ENCODE measurements at regions not wholly inside any gene's neighbourhood (a gene's known extent, or its start where the extent isn't known, plus 50 kb on each side); places are given as distances from the start of the nearest gene placed in this dataset.
"Not testable (repeated sequence)": the region's sequence is repeated elsewhere in the genome, so short reads cannot be mapped to it uniquely, and the experiment has no call there.

DNA sequence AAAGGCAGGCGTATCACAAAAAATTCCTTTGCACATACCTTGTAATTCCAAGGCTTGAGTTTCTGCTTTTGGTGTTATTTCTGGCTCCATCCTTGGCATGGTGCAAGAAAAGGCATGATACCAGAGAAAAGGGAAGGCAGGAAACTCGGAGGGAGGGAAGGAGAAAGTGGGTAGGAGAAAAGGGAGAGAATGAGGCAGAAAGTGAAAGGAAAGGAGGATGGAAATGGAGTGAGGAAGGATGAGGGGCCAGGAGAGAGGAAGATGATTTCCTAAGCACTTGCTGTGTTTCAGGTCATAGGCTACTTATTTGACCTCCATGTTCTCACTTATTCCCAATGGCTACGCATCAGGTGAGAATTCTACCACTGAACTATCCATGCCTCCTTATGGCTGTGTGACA is 110.8 kb upstream of the JCAD start:
- DNase-seq (ENCODE audit: low read depth), result no peak

DNA sequence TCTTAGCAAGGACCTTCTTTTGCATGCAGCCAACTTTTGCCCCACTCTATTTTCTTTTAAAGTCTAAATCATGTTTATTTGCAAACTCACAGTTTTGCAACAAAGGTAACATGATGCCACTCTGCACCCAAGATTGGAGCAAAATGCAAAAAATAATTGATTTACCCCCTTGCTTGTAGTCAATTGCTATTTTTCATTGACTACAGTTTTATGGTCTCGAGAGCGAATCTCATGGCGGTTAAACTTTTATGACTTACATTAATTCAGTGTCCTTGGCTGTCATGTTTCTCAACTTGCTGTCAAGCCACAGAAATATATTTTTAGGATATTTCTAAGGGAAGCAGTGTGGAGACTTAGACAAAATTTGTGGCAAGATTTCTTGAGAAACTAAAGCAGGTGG is 110.0 kb upstream of the JCAD start:
- DNase-seq (ENCODE audit: low read depth), result no peak

DNA sequence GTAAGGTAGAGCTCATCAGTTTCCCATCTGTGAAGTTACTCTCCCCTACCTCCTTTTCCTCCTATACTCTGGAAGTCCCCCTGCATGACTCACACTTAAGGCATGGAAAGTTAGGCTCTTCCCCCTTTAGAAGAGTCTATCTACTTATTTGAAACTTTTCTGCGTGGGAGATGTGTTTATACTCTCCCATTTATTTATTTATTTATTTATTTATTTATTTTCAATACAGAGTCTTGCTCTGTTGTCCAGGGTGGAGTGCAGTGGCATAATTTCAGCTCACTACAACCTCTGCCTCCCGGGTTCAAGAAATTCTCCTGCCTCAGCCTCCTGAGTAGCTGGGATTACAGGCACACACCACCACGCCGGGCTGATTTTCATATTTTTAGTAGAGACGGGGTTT is 107.5 kb upstream of the JCAD start:
- DNase-seq (ENCODE audit: low read depth), result no peak

DNA sequence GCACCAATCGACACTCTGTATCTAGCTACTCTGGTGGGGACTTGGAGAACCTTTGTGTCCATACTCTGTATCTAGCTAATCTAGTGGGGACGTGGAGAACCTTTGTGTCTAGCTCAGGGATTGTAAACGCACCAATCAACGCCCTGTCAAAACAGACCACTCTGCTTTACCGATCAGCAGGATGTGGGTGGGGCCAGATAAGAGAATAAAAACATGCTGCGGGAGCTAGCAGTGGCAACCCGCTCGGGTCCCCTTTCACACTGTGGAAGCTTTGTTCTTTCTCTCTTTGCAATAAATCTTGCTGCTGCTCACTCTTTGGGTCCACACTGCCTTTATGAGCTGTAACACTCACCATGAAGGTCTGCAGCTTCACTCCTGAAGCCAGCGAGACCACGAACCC is 104.0 kb upstream of the JCAD start:
- not testable (repeated sequence) for DNase-seq (ENCODE audit: low read depth)

DNA sequence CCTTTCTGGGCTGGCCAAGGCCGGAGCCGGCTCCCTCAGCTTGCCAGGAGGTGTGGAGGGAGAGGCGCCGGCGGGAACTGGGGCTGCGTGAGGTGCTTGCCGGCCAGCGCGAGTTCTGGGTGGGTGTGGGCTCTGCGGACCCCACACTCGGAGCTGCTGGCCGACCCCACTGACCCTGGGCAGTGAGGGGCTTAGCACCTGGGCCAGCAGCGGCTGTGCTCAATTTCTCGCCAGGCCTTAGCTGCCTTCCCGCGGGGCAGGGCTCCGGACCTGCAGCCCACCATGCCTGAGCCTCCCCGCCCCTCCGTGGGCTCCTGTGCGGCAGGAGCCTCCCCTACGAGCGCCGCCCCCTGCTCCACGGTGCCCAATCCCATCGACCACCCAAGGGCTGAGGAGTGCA is 103.4 kb upstream of the JCAD start:
- not testable (repeated sequence) for DNase-seq (ENCODE audit: low read depth)

DNA sequence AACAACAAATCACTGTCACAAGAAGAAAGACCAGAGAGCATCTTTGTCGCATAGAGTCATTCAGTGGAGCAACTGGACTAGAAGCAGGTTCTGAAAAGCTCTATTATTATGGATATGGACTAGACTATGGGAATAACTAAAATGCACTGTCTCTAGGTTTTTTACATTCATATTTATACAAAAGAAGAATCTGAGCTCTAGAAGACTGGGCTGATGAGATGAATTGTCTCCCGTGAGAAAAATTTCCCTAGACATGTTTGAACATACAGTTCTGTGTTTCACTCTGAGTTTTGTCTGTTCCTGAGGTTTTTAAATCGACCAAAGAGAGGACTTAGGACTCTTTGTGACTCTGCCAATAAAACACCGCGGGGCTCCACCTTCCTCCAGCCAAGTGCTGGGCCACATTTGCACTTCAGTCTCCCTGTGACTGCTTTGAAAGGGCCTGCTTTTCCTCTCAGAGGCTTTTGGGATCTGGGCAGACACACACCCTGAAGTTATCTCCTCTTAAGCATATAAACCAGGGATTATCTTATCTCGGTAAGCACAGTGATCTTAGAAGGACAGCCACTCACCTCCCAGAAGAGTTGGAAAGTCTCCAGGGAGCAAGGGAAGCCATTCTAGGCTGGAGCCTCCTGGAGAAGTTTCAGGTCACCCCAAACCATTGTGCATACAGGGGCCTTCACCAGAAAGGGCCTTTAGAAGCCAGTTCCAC is 101.0 kb upstream of the JCAD start:
- no peak for DNase-seq (ENCODE audit: low read depth)

DNA sequence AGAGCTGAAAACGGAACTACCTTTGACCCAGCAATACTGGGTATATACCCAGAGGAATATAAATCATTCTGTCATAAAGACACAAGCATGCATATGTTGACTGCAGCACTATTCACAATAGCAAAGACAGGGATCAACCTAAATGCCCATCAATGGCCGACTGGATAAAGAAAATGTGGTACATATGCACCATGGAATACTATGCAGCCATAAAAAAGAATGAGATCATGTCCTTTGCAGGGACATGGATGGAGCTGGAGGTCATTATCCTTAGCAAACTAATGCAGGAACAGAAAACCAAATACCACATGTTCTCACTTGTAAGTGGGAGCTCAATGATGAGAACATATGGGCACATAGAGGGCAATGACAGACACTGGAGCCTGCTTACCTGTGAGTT is 100.2 kb upstream of the JCAD start:
- not testable (repeated sequence) for DNase-seq (ENCODE audit: low read depth)

DNA sequence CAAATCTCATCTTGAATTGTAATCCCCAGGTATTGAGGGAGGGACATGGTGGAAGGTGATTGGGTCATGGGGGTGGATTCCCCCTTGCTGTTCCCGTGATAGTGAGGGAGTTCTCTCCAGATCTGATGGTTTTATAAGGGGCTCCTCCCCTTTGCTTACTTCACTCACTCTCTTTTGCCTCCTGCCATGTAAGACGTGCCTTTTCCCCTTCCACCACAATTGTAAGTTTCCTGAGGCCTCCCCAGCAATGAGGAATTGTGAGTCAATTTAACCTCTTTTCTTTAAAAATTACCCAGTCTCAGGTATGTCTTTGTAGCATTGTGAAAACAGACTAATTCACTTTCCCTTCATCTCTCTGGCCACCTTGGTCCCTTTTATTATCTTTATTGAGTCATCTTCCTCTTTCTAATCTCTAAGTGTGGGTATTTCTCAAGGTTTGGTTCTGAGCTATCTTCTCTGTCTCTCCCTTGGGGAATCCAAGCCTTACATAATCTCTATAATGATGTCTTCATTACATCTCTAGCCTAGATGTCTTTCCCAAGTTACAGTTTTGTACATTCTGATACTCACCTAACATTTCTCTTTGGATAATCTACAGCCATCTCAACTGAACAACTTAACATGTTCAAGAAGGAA is 99.1 kb upstream of the JCAD start:
- no peak for DNase-seq (ENCODE audit: low read depth)

DNA sequence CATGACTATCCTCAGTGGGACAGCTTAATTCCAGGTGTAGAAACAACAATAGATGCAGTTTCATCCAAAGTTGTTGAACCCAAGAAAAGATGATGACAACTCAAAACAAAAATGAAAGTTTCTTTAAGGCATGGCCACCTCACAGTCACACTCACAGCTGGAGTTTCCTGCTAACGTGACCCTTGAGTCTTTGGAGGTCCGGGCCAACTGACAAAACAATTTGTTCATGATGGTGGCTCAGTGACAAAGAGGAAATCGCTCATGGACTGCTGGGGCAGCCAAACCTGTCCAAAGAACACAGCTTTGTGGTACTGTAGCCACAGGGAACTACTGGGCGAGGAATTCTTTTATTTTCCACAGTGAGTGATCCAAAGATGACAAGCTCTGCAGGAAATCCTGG is 96.0 kb upstream of the JCAD start:
- DNase-seq (ENCODE audit: low read depth), result no peak

DNA sequence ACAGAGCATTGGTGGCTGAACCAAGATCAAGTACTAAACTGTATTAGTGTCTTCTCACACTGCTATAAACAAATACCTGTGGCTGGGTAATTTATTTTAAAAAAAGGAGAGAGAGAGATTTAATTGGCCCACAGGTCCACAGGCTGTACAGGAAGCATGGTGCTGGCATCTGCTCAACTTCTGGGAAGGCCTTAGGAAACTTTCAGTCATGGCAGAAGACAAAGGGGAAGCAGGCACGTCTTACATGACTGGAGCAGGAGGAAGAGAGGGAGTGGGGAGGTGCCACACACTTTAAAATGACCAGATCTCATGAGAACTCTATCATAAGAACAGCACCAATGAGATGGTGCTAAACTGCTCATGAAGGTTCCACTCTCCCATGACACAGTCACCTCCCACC is 95.2 kb upstream of the JCAD start:
- no peak for DNase-seq (ENCODE audit: low read depth)

DNA sequence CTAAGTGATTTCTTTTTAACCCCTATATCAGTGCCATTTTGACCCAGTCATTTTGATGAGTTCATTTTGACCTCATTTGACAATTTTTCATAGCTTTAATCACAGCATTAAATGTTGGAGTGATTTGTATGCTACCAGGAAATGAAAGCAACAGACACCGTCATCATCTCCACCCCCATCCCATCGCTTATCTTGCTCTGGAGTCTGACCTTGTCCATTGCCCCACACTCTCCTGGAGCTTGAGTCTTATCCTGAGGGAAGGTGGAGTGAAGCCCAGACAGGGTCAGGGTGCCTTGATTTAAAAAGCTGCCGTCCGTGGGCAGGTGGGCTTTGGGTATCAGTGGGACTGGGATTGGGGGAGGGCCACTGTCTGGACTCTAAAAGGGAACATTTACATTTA is 94.7 kb upstream of the JCAD start:
- DNase-seq (ENCODE audit: low read depth), result no peak

DNA sequence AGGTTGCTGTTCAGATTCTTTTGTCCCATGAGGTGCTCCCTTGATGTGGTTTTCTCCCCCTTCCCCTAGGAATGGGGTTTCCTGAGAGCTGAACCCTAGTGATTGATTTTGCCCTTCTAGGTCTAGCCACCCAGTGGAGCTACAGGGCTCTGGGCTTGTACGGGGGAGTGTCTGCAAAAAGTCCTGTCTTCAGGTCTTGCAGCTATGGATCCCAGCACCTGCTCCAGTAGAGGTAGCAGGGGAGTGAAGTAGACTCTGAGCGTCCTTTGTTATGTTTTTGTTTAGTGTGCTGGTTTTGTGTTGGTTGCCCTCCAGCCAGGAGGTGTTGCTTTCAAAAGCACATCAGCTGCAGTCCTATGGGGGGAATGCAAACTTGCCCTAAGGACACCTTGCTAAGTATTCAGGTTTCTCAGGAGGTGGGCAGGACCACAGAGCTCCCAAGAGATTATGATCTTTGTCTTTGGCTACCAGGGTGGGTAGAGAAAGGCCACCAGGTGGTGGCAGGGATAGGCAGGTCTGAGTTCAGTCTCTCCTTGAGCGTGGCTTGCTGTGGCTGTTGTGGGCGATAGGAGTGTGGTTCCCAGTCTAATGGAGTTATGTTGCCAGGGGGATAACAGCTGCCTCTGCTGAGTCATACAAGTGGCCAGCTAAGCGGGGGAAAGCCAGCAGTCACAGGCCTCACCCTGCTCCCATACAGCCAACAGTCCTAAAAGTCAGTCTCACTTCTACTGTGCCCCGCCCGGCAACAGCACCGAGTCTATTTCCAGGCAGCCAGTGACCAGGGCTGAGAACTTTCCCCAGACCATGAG is 92.4 kb upstream of the JCAD start:
- peak; percentile 61 for DNase-seq (ENCODE audit: low read depth)

DNA sequence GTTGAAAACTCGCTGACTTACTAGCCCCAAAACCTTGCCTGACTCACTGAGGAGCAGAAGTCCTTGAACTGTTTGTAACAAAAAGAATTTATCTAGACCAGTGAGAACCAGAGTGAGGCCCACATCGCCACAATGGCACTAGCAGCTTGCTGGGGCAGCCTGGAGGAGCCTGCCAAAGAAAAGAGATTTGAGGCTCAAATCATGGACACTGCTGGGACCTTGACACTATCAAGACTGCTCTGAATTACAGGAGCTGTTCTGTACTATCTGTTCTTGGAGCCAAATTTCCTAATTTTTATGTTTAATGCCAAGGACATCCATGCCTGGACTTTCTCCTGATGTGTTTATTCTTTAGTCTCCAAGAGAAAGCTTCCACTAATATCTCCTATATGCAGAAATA is 82.0 kb upstream of the JCAD start:
- DNase-seq (ENCODE audit: low read depth), result no peak

DNA sequence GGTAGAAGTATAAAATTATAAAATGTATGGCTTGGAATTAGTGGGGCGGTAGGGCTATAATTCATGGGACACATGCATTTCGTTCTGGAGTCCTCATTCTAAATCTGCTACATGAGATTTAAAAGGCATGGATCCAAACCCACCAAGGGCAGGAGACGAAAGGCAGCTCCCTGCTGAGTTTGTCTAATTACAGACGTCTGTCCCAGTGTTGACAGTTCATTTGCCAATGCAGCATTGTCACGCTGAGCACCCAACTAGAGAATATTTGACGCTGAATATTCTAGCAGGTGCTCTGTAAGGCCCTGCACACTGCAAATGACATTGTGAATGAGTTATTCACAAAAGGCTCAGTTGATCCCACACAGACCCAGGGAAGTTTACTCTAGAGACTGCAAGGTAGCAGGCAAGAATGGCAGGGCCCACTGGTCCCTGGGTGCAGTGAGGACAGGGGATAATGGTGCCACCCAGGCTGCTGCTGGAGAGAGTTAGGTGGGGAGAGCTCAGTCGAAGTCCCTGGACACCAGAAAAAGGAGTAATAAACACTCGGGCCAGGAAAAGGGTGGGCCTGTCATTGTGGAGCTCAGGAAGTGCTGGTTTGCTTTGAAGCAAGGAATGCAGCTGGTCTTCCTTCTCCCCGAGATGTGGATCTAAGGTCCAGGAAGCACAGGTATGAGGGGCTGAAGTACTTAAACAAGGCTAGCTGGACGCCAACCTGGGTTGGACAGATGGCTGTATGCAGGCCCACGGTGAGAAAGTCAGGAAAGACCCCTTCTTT is 75.0 kb upstream of the JCAD start:
- no peak for DNase-seq (ENCODE audit: low read depth)

DNA sequence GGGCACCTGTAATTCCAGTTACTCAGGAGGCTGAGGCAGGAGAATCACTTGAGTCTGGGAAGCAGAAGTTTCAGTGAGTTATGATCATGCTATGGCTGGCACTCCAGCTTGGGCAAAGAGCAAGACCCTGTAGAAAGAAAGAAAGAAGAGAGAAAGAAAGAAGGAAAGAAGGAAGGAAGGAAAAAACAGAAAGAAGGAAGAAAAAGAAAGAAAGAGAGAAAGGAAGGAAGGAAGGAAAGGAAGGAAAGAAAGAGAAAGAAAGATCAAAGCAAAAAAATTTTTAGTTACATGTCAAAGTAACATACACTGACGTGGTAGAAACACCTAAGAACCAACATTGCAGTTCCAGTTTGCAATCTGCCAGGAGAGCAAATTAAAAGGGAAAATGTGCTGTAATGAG is 73.8 kb upstream of the JCAD start:
- no peak for DNase-seq (ENCODE audit: low read depth)

DNA sequence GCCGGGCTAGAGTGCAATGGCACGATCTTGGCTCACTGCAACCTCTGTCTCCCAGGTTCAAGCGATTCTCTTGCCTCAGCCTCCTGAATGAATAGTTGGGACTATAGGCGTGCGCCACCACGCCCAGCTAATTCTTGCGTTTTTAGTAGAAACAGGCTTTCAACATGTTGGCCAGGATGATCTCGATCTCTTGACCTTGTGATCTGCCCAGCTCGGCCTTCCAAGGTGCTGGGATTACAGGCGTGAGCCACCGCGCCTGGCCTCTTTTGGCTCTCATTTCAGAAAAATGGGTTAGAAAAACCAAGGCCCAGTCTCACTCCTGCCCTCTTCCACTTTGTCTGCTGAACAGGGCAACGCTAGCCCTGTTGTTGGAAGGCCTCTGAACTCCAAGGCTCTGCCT is 72.0 kb upstream of the JCAD start:
- not testable (repeated sequence) for DNase-seq (ENCODE audit: low read depth)

DNA sequence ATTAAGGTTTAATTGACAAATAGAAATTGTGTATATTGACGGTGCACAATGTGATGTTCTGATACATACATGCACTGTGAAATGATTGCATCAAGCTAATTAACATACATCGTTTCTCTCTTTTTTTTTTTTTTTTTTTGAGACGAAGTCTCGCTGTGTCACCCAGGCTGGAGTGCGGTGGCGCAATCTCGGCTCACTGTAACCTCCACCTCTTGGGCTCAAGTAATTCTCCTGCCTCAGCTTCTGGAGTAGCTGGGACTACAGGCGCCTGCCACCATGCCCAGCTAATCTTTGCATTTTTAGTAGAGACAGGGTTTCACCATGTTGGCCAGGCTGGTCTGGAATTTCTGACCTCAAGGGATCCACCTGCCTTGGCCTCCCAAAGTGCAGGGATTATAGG is 69.9 kb upstream of the JCAD start:
- DNase-seq (ENCODE audit: low read depth), result not testable (repeated sequence)

DNA sequence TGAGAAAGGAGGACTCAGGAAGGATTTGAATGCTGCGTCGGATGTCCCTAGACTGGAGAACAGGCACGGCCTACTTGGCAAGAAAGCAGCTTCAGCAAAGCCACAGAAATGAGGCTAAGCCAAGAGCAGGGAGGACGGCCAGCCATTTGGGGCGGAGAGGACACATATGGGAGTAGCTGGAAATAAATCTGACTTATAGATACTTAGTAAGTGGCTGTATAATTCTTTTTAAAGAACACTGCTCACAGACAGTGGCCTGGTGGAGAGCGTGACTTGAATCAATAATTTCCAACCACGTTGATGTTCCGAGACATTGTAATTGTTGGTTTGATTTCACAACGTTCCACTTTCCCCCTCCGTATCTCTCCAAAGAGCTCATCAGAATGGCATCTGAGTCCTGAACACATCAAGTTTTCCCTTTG is 67.7 kb upstream of the JCAD start:
- DNase-seq (ENCODE audit: low read depth), result no peak

DNA sequence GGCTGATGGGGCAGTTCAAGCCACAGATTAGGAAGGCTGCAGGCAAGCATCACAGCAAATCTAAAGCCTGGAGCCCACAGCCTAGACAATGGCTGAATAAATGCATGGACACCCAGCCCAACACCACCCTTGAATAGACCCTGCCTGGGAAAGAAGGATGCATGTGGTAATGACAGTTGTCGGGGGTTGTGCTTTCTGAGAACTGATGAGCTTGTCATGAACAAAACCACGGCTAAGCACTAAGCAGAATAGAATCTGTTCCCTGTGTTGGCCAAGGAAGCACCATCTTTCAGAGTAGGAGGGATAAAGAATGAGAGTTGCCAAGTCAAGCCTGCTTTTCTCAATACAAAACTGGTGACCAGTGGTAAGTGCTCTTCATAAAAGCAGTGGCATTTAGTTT is 66.1 kb upstream of the JCAD start:
- no peak for DNase-seq (ENCODE audit: low read depth)

DNA sequence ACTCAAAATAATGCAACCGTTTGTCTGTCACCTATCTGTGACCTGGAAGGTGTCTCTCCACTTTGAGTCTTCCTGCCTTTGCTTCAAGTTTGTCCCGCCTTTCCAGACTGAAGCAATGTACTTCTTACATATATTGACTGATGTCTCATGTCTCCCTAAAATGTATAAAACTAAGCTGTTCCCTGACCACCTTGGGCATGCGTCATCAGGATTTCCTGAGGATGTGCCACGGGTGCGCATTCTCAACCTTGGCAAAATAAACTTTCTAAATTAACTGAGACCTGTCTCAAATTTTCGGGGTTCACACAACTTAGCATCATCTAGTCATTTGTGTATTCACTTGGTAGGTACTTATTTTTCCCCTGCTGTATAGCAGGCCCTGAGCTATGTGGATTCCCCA is 65.3 kb upstream of the JCAD start:
- no peak for DNase-seq (ENCODE audit: low read depth)

DNA sequence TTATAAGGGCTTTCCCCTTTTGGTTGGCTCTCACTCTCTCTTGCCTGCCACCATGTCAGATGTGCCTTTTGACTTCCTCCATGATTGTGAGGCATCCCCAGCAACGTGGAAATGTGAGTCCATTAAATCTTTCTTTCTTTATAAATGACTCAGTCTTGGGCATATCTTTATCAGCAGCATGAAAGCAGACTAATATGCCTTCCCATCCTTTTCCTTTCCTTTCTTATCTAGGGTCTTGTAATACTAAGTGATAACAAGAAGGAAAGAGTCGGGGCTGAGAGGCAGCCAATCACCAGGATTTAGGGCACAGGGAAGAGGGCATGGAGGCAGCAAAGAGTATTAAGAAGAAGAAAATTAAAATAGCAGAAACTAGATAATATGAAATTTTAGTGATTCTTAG is 62.0 kb upstream of the JCAD start:
- no peak for DNase-seq (ENCODE audit: low read depth)

DNA sequence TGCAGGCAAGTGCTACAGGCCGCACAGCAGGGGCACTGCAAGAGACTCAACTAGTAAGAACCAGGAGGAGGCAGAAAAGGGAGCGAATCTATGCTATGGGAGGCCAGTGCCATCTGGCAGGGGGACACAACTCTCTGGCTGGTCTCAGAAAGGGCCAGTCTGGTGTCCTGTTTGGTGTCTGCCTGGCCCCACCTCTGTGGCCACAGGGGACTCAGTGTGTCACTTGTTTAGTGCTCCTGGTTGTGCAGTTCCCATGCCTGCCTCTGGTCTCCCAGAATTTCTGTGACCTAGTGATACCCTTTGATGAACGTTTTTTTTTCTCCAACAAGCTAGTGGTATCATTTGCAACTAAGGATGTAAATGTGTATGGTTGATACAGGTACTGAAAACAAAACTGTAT is 59.2 kb upstream of the JCAD start:
- no peak for DNase-seq (ENCODE audit: low read depth)
